HepG2 (cell line): ENCODE measurements at regions not wholly inside any gene's neighbourhood (a gene's known extent, or its start where the extent isn't known, plus 50 kb on each side); places are given as distances from the start of the nearest gene placed in this dataset.

ENCODE experiments used
- EP300 ChIP-seq, 3 experiments: sonication (generic) in 1 of 3; formaldehyde crosslinking in 1 of 3; IDR thresholded peaks; 2 replicates each; pipeline versions ENCODE4 v1.5.1 to v1.6.1; 2011 to 2020; ENCODE audit warnings: low read depth in 2 of 3, low read length in 2 of 3, borderline replicate concordance in 1 of 3, improper control_type of control experiment in 1 of 3, mild to moderate bottlenecking in 1 of 3, missing genetic modification reagents in 1 of 3, moderate library complexity in 1 of 3
- NFATC3 ChIP-seq: sonication (generic); formaldehyde crosslinking; IDR thresholded peaks from 2 replicates; pipeline ENCODE4 v1.5.1; 2020; ENCODE audit warnings: mild to moderate bottlenecking, missing genetic modification reagents
- PITX1 ChIP-seq: sonication (generic); formaldehyde crosslinking; IDR thresholded peaks from 2 replicates; pipeline ENCODE4 v1.5.1; 2020; ENCODE audit warnings: mild to moderate bottlenecking, missing genetic modification reagents
- POLR2A ChIP-seq, 2 experiments: IDR thresholded peaks; 2 replicates each; pipeline ENCODE4 v1.6.1; 2011; ENCODE audit warnings: low read depth in 2 of 2, low read length in 2 of 2, mild to moderate bottlenecking in 1 of 2, moderate library complexity in 1 of 2; ENCODE audit not compliant: insufficient read depth in 1 of 2
- SETDB1 ChIP-seq: sonication (generic); formaldehyde crosslinking; IDR thresholded peaks from 2 replicates; pipeline ENCODE4 v1.5.1; 2020; ENCODE audit warnings: missing genetic modification reagents, mild to moderate bottlenecking, borderline replicate concordance
- SMARCC2 ChIP-seq: fragments of 450-650 bp; IDR thresholded peaks from 2 replicates; pipeline ENCODE4 v1.6.1; 2017; ENCODE audit warnings: antibody characterized with exemption, mild to moderate bottlenecking
- SMARCE1 ChIP-seq: fragments of 450-650 bp; IDR thresholded peaks from 2 replicates; pipeline ENCODE4 v1.6.1; 2017; ENCODE audit warnings: borderline replicate concordance
- ZSCAN29 ChIP-seq: sonication (generic); formaldehyde crosslinking; conservative IDR thresholded peaks from 2 replicates; pipeline ENCODE4 v1.4.0; 2020; ENCODE audit warnings: mild to moderate bottlenecking, missing genetic modification reagents
- TF ChIP-seq, protein P1 (sequence below): sonication (generic); formaldehyde crosslinking; IDR thresholded peaks from 2 replicates; pipeline ENCODE4 v1.8.0; 2022; ENCODE audit warnings: low read depth, missing genetic modification reagents
- TF ChIP-seq, protein P2 (sequence below): sonication (generic); formaldehyde crosslinking; IDR thresholded peaks from 2 replicates; pipeline ENCODE4 v1.4.0; 2020; ENCODE audit warnings: missing genetic modification reagents
- TF ChIP-seq, protein P3 (sequence below): sonication (generic); formaldehyde crosslinking; conservative IDR thresholded peaks from 2 replicates; pipeline ENCODE4 v1.8.1; 2023; ENCODE audit warnings: missing genetic modification reagents
- TF ChIP-seq, protein P4 (sequence below): sonication (generic); formaldehyde crosslinking; IDR thresholded peaks from 2 replicates; pipeline ENCODE4 v1.5.0; 2020; ENCODE audit warnings: mild to moderate bottlenecking, missing genetic modification reagents, moderate library complexity

DNA sequence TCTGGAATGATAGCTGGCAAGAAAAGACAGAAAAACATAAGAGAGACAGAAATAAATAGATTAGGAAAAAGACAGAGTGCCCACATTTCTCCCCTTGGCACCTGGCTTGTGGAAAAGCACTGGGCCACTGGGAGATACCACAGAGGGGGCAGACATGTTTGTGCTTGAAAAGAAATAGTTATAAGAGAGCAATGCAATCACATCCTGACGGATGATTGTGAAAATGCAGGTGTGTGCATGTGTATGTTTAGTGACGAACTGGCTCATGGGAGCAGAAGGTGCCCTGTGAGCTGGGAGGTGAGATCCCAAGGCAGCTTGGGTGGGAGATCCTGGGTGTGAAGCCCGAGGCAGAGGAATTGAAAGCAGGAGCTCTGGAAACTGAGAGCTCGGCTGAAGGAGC is 617.9 kb downstream of the BCOR start:
- no peak for TF ChIP-seq SMARCC2
- no peak for TF ChIP-seq ZSCAN29 (CRISPR knock-in tag)
- TF ChIP-seq EP300 (IDR thresholded peaks at IDR 0.05; ENCODE audit: low read depth in 2 of 2, low read length in 2 of 2), result no peak
- no peak for TF ChIP-seq EP300 (CRISPR knock-in tag; IDR thresholded peaks at IDR 0.05; ENCODE audit: borderline replicate concordance)
- TF ChIP-seq, protein P1, sequence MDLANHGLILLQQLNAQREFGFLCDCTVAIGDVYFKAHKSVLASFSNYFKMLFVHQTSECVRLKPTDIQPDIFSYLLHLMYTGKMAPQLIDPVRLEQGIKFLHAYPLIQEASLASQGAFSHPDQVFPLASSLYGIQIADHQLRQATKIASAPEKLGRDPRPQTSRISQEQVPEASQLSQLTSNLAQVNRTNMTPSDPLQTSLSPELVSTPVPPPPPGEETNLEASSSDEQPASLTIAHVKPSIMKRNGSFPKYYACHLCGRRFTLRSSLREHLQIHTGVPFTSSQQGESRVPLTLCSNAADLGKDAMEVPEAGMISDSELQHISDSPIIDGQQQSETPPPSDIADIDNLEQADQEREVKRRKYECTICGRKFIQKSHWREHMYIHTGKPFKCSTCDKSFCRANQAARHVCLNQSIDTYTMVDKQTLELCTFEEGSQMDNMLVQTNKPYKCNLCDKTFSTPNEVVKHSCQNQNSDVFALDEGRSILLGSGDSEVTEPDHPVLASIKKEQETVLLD, result no peak
- TF ChIP-seq, protein P2, sequence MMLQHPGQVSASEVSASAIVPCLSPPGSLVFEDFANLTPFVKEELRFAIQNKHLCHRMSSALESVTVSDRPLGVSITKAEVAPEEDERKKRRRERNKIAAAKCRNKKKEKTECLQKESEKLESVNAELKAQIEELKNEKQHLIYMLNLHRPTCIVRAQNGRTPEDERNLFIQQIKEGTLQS (CRISPR knock-in tag), result no peak
- TF ChIP-seq SETDB1 (CRISPR knock-in tag), result no peak
- no peak for TF ChIP-seq PITX1 (CRISPR knock-in tag)
- TF ChIP-seq NFATC3 (CRISPR knock-in tag), result no peak
- TF ChIP-seq SMARCE1, result no peak
- TF ChIP-seq, protein P3, sequence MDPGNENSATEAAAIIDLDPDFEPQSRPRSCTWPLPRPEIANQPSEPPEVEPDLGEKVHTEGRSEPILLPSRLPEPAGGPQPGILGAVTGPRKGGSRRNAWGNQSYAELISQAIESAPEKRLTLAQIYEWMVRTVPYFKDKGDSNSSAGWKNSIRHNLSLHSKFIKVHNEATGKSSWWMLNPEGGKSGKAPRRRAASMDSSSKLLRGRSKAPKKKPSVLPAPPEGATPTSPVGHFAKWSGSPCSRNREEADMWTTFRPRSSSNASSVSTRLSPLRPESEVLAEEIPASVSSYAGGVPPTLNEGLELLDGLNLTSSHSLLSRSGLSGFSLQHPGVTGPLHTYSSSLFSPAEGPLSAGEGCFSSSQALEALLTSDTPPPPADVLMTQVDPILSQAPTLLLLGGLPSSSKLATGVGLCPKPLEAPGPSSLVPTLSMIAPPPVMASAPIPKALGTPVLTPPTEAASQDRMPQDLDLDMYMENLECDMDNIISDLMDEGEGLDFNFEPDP (CRISPR knock-in tag), result no peak
- TF ChIP-seq, protein P4, sequence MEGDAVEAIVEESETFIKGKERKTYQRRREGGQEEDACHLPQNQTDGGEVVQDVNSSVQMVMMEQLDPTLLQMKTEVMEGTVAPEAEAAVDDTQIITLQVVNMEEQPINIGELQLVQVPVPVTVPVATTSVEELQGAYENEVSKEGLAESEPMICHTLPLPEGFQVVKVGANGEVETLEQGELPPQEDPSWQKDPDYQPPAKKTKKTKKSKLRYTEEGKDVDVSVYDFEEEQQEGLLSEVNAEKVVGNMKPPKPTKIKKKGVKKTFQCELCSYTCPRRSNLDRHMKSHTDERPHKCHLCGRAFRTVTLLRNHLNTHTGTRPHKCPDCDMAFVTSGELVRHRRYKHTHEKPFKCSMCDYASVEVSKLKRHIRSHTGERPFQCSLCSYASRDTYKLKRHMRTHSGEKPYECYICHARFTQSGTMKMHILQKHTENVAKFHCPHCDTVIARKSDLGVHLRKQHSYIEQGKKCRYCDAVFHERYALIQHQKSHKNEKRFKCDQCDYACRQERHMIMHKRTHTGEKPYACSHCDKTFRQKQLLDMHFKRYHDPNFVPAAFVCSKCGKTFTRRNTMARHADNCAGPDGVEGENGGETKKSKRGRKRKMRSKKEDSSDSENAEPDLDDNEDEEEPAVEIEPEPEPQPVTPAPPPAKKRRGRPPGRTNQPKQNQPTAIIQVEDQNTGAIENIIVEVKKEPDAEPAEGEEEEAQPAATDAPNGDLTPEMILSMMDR (CRISPR knock-in tag), result no peak
- TF ChIP-seq POLR2A (IDR thresholded peaks at IDR 0.05; ENCODE audit: insufficient read depth in 1 of 2, low read depth in 2 of 2, low read length in 2 of 2), result no peak
